ENCODE measurements at regions not wholly inside any gene's neighbourhood (a gene's known extent, or its start where the extent isn't known, plus 50 kb on each side); places are given as distances from the start of the nearest gene placed in this dataset.

GRCh38 chr20:23187751-23188150 lies 101.6 kb upstream of the CD93 start:
- no peak overlapping the region for H3K27ac ChIP-seq (ENCODE audit: insufficient read depth, low read length, poor library complexity, severe bottlenecking)
- Mint-ChIP-seq H3K9me3 (peaks cover 0 to 6% (median 2%) of the 10 kb centered on the region in 7 donors), H3K4me1 (no peaks in the 10 kb centered on the region), H3K4me3 (no peak overlapping the region), H3K27ac (no peak overlapping the region), H3K36me3 (no peaks in the 10 kb centered on the region), H3K27me3 (peaks cover 14% of the 10 kb centered on the region)
- H3K27me3 ChIP-seq (ENCODE audit: control insufficient read depth, insufficient read depth, low read length), result peaks cover 3% of the 10 kb centered on the region
- no peaks in the 10 kb centered on the region for H3K4me1 ChIP-seq (ENCODE audit: control insufficient read depth, insufficient read depth, low read length, poor library complexity, severe bottlenecking)
- H3K4me3 ChIP-seq (ENCODE audit: low read depth, low read length), result no peak overlapping the region
- H3K36me3 ChIP-seq (ENCODE audit: control insufficient read depth, insufficient read depth, low read length), result no peaks in the 10 kb centered on the region
- no peaks in the 10 kb centered on the region for H3K9me3 ChIP-seq (ENCODE audit: control insufficient read depth in 2 of 2, low read length in 2 of 2)
- DNase-seq (no peak), ATAC-seq (ENCODE audit: low read depth in 2 of 2) (no peak)

GRCh38 chr20:23186808-23187207 lies 100.7 kb upstream of the CD93 start:
- H3K9me3 ChIP-seq (ENCODE audit: control insufficient read depth in 2 of 2, low read length in 2 of 2), result no peaks in the 10 kb centered on the region
- no peaks in the 10 kb centered on the region for H3K36me3 ChIP-seq (ENCODE audit: control insufficient read depth, insufficient read depth, low read length)
- no peaks in the 10 kb centered on the region for H3K4me1 ChIP-seq (ENCODE audit: control insufficient read depth, insufficient read depth, low read length, poor library complexity, severe bottlenecking)
- DNase-seq (no peak), ATAC-seq (ENCODE audit: low read depth in 2 of 2) (no peak)
- H3K4me1 Mint-ChIP-seq, result no peaks in the 10 kb centered on the region
- peaks cover 0 to 9% (median 2%) of the 10 kb centered on the region in 7 donors for H3K9me3 Mint-ChIP-seq
- H3K4me3 ChIP-seq (ENCODE audit: low read depth, low read length), result no peak overlapping the region
- H3K27me3 ChIP-seq (ENCODE audit: control insufficient read depth, insufficient read depth, low read length), result peaks cover 3% of the 10 kb centered on the region
- peaks cover 14% of the 10 kb centered on the region for H3K27me3 Mint-ChIP-seq
- no peak overlapping the region for H3K27ac ChIP-seq (ENCODE audit: insufficient read depth, low read length, poor library complexity, severe bottlenecking)
- H3K27ac Mint-ChIP-seq, result no peak overlapping the region
- no peak overlapping the region for H3K4me3 Mint-ChIP-seq
- H3K36me3 Mint-ChIP-seq, result no peaks in the 10 kb centered on the region

- Histone ChIP-seq H3K4me1 (ENCODE audit: control insufficient read depth, insufficient read depth, low read length, poor library complexity, severe bottlenecking) (no peaks in the 10 kb centered on the region), H3K9me3 (ENCODE audit: control insufficient read depth in 2 of 2, low read length in 2 of 2) (no peaks in the 10 kb centered on the region), H3K36me3 (ENCODE audit: control insufficient read depth, insufficient read depth, low read length) (no peaks in the 10 kb centered on the region), H3K4me3 (ENCODE audit: low read depth, low read length) (no peak overlapping the region), H3K27ac (ENCODE audit: insufficient read depth, low read length, poor library complexity, severe bottlenecking) (no peak overlapping the region), H3K27me3 (ENCODE audit: control insufficient read depth, insufficient read depth, low read length) (no peaks in the 10 kb centered on the region)
- H3K4me3 Mint-ChIP-seq, result no peak overlapping the region
- H3K9me3 Mint-ChIP-seq, result peaks cover 0 to 11% (median 1%) of the 10 kb centered on the region in 7 donors
- ATAC-seq (ENCODE audit: low read depth in 2 of 2), result no peak
- DNase-seq, result no peak
- peaks cover 22% of the 10 kb centered on the region for H3K27me3 Mint-ChIP-seq
- no peaks in the 10 kb centered on the region for H3K36me3 Mint-ChIP-seq
- no peak overlapping the region for H3K27ac Mint-ChIP-seq
- H3K4me1 Mint-ChIP-seq, result peaks cover 0 to 3% (median 0%) of the 10 kb centered on the region in 4 donors
These were observed 94.4 kb upstream of the CD93 start for GRCh38 chr20:23180451-23180921.

- DNase-seq, result no peak
- peaks cover 0 to 10% (median 1%) of the 10 kb centered on the region in 7 donors for H3K9me3 Mint-ChIP-seq
- no peaks in the 10 kb centered on the region for H3K9me3 ChIP-seq (ENCODE audit: control insufficient read depth in 2 of 2, low read length in 2 of 2)
- no peaks in the 10 kb centered on the region for H3K36me3 Mint-ChIP-seq
- H3K36me3 ChIP-seq (ENCODE audit: control insufficient read depth, insufficient read depth, low read length), result no peaks in the 10 kb centered on the region
- no peak overlapping the region for H3K27ac ChIP-seq (ENCODE audit: insufficient read depth, low read length, poor library complexity, severe bottlenecking)
- H3K4me3 Mint-ChIP-seq, result no peak overlapping the region
- H3K4me1 ChIP-seq (ENCODE audit: control insufficient read depth, insufficient read depth, low read length, poor library complexity, severe bottlenecking), result no peaks in the 10 kb centered on the region
- ATAC-seq (ENCODE audit: low read depth in 2 of 2), result no peak
- H3K4me3 ChIP-seq (ENCODE audit: low read depth, low read length), result no peak overlapping the region
- no peak overlapping the region for H3K27ac Mint-ChIP-seq
- H3K27me3 Mint-ChIP-seq, result peaks cover 25% of the 10 kb centered on the region
- no peaks in the 10 kb centered on the region for H3K27me3 ChIP-seq (ENCODE audit: control insufficient read depth, insufficient read depth, low read length)
- H3K4me1 Mint-ChIP-seq, result peaks cover 0 to 3% (median 0%) of the 10 kb centered on the region in 4 donors
These were observed 93.8 kb upstream of the CD93 start for GRCh38 chr20:23179766-23180403.

- H3K36me3 Mint-ChIP-seq, result no peaks in the 10 kb centered on the region
- Histone ChIP-seq H3K27ac (ENCODE audit: insufficient read depth, low read length, poor library complexity, severe bottlenecking) (no peak overlapping the region), H3K4me3 (ENCODE audit: low read depth, low read length) (no peak overlapping the region), H3K36me3 (ENCODE audit: control insufficient read depth, insufficient read depth, low read length) (no peaks in the 10 kb centered on the region), H3K4me1 (ENCODE audit: control insufficient read depth, insufficient read depth, low read length, poor library complexity, severe bottlenecking) (no peaks in the 10 kb centered on the region), H3K9me3 (ENCODE audit: control insufficient read depth in 2 of 2, low read length in 2 of 2) (no peaks in the 10 kb centered on the region), H3K27me3 (ENCODE audit: control insufficient read depth, insufficient read depth, low read length) (no peaks in the 10 kb centered on the region)
- peaks cover 24% of the 10 kb centered on the region for H3K27me3 Mint-ChIP-seq
- no peak overlapping the region for H3K27ac Mint-ChIP-seq
- DNase-seq (no peak), ATAC-seq (ENCODE audit: low read depth in 2 of 2) (no peak)
- H3K4me3 Mint-ChIP-seq, result no peak overlapping the region
- peaks cover 0 to 3% (median 0%) of the 10 kb centered on the region in 4 donors for H3K4me1 Mint-ChIP-seq
- H3K9me3 Mint-ChIP-seq, result peaks cover 0 to 9% (median 0%) of the 10 kb centered on the region in 7 donors
These were observed 92.7 kb upstream of the CD93 start for GRCh38 chr20:23178806-23179205.

- Mint-ChIP-seq H3K27ac (no peak overlapping the region), H3K9me3 (peaks cover 0 to 3% (median 0%) of the 10 kb centered on the region in 7 donors), H3K27me3 (peaks cover 52% of the 10 kb centered on the region), H3K4me3 (no peak overlapping the region), H3K4me1 (peaks cover 0 to 1% (median 0%) of the 10 kb centered on the region in 4 donors), H3K36me3 (no peaks in the 10 kb centered on the region)
- H3K36me3 ChIP-seq (ENCODE audit: control insufficient read depth, insufficient read depth, low read length), result no peaks in the 10 kb centered on the region
- H3K9me3 ChIP-seq (ENCODE audit: control insufficient read depth in 2 of 2, low read length in 2 of 2), result no peaks in the 10 kb centered on the region
- H3K27ac ChIP-seq (ENCODE audit: insufficient read depth, low read length, poor library complexity, severe bottlenecking), result no peak overlapping the region
- no peaks in the 10 kb centered on the region for H3K27me3 ChIP-seq (ENCODE audit: control insufficient read depth, insufficient read depth, low read length)
- no peak overlapping the region for H3K4me3 ChIP-seq (ENCODE audit: low read depth, low read length)
- no peaks in the 10 kb centered on the region for H3K4me1 ChIP-seq (ENCODE audit: control insufficient read depth, insufficient read depth, low read length, poor library complexity, severe bottlenecking)
- ATAC-seq (ENCODE audit: low read depth in 2 of 2), result no peak
- no peak for DNase-seq
These were observed 88.7 kb upstream of the CD93 start for GRCh38 chr20:23174821-23175220.

- Histone ChIP-seq H3K36me3 (ENCODE audit: control insufficient read depth, insufficient read depth, low read length) (no peaks in the 10 kb centered on the region), H3K4me3 (ENCODE audit: low read depth, low read length) (no peak overlapping the region), H3K27ac (ENCODE audit: insufficient read depth, low read length, poor library complexity, severe bottlenecking) (no peak overlapping the region), H3K4me1 (ENCODE audit: control insufficient read depth, insufficient read depth, low read length, poor library complexity, severe bottlenecking) (no peaks in the 10 kb centered on the region), H3K27me3 (ENCODE audit: control insufficient read depth, insufficient read depth, low read length) (no peaks in the 10 kb centered on the region), H3K9me3 (ENCODE audit: control insufficient read depth in 2 of 2, low read length in 2 of 2) (no peaks in the 10 kb centered on the region)
- Mint-ChIP-seq H3K4me3 (no peak overlapping the region), H3K9me3 (peaks cover 0 to 2% (median 0%) of the 10 kb centered on the region in 7 donors), H3K27me3 (peaks cover 27% of the 10 kb centered on the region), H3K36me3 (no peaks in the 10 kb centered on the region), H3K4me1 (peaks cover 0 to 4% (median 0%) of the 10 kb centered on the region in 4 donors), H3K27ac (no peak overlapping the region)
- ATAC-seq (ENCODE audit: low read depth in 2 of 2), result no peak
- no peak for DNase-seq
These were observed 81.3 kb upstream of the CD93 start for GRCh38 chr20:23167431-23167830.

GRCh38 chr20:23166563-23166962 lies 80.4 kb upstream of the CD93 start:
- H3K36me3 ChIP-seq (ENCODE audit: control insufficient read depth, insufficient read depth, low read length), result no peaks in the 10 kb centered on the region
- DNase-seq (no peak), ATAC-seq (ENCODE audit: low read depth in 2 of 2) (no peak)
- Mint-ChIP-seq H3K9me3 (peaks cover 0 to 2% (median 0%) of the 10 kb centered on the region in 7 donors), H3K4me1 (peaks cover 0 to 4% (median 0%) of the 10 kb centered on the region in 4 donors), H3K27me3 (peaks cover 24% of the 10 kb centered on the region), H3K27ac (no peak overlapping the region), H3K36me3 (no peaks in the 10 kb centered on the region), H3K4me3 (peak overlapping the region in 1 of 4 donors; percentile 17)
- no peaks in the 10 kb centered on the region for H3K4me1 ChIP-seq (ENCODE audit: control insufficient read depth, insufficient read depth, low read length, poor library complexity, severe bottlenecking)
- H3K9me3 ChIP-seq (ENCODE audit: control insufficient read depth in 2 of 2, low read length in 2 of 2), result no peaks in the 10 kb centered on the region
- no peak overlapping the region for H3K27ac ChIP-seq (ENCODE audit: insufficient read depth, low read length, poor library complexity, severe bottlenecking)
- no peaks in the 10 kb centered on the region for H3K27me3 ChIP-seq (ENCODE audit: control insufficient read depth, insufficient read depth, low read length)
- no peak overlapping the region for H3K4me3 ChIP-seq (ENCODE audit: low read depth, low read length)

All from CD4-positive, CD25-positive, alpha-beta regulatory T cell (primary cell).